K562 (cell line): ENCODE measurements at regions not wholly inside any gene's neighbourhood (a gene's known extent, or its start where the extent isn't known, plus 50 kb on each side); places are given as distances from the start of the nearest gene placed in this dataset.

Source experiments
- ATAC-seq: fragments of 200-7000 bp; cut with Tn5 transposase; 3 replicates; pipeline ENCODE4 v1.9.1; 2020; ENCODE audit warnings: moderate library complexity
- BruUV-seq: library from RNA; stranded (reverse); fragments of 400-500 nt; replicated peaks from 2 replicates; lab custom pipeline; 2021; lab: Mats Ljungman, UMichigan
- CTCF ChIA-PET: fragments of 300-600 bp; formaldehyde crosslinking; extraction: SDS; loops from one replicate; lab custom pipeline; 2021; ENCODE audit warnings: low intra/inter-chr PET ratio; lab: Yijun Ruan, JAX
- POLR2A ChIA-PET: fragments of 300-600, 350-650 bp; sonication (Branson Sonifier 250); formaldehyde crosslinking; extraction: SDS; loops from one replicate; lab custom pipeline; 2021; ENCODE audit warnings: antibody characterized with exemption, inconsistent platforms; lab: Yijun Ruan, JAX
- DNase-seq, 4 experiments: peaks; one replicate each; pipeline versions ENCODE4 v3.0.0 to v3.0.0-alpha.2; 2011 to 2018; ENCODE audit warnings: low spot score in 3 of 4, mixed read lengths in 3 of 4; ENCODE audit errors: extremely low read depth in 1 of 4
- FAIRE-seq: peaks from 2 replicates; lab custom pipeline; 2011; peaks lifted over from hg19 to GRCh38; lab: Jason Lieb, UNC
- H2AFZ ChIP-seq: 2 replicates; pipeline ENCODE4 v1.6.0; 2011; ENCODE audit warnings: low read depth, low read length, control low read depth, inconsistent platforms
- H3K27ac ChIP-seq: fragments of 200-600 bp; 3 replicates; pipeline ENCODE4 v1.8.0; 2011; ENCODE audit warnings: low read depth, mild to moderate bottlenecking, control low read depth, inconsistent platforms, low read length, moderate library complexity, mixed read lengths; ENCODE audit errors: extremely low read depth
- H3K27me3 ChIP-seq, 2 experiments: fragments of 300-600 bp in 1 of 2; 2 replicates in 1 of 2; 3 replicates in 1 of 2; pipeline versions ENCODE4 v1.6.0 to v1.8.0; 2011; ENCODE audit warnings: inconsistent platforms in 2 of 2, low read length in 2 of 2, mild to moderate bottlenecking in 1 of 2, mixed read lengths in 1 of 2, moderate library complexity in 1 of 2; ENCODE audit not compliant: control insufficient read depth in 2 of 2, insufficient read depth in 2 of 2
- H3K36me3 ChIP-seq: fragments of 300-600 bp; 3 replicates; pipeline ENCODE4 v1.8.0; 2011; ENCODE audit warnings: mild to moderate bottlenecking, low read length, inconsistent platforms; ENCODE audit not compliant: control insufficient read depth, insufficient read depth
- H3K4me1 ChIP-seq, 2 experiments: fragments of 200-600 bp in 1 of 2; replicated peaks in 1 of 2; 2 replicates in 1 of 2; 3 replicates in 1 of 2; pipeline versions ENCODE4 v1.5.1 to v1.8.0; 2011; ENCODE audit warnings: inconsistent platforms in 2 of 2, low read length in 2 of 2, mild to moderate bottlenecking in 1 of 2, mixed read lengths in 1 of 2, moderate library complexity in 1 of 2; ENCODE audit not compliant: control insufficient read depth in 2 of 2, insufficient read depth in 2 of 2
- H3K4me2 ChIP-seq: 2 replicates; pipeline ENCODE4 v1.6.1; 2011; ENCODE audit warnings: low read length, control low read depth, inconsistent platforms, mixed read lengths; ENCODE audit not compliant: insufficient read depth
- H3K4me3 ChIP-seq: fragments of 200-600 bp; sonication (generic), shearing (Covaris generic); 2 replicates; pipeline ENCODE4 v1.5.1; 2016; ENCODE audit warnings: control low read depth, inconsistent platforms
- H3K79me2 ChIP-seq: fragments of 200-600 bp; 3 replicates; pipeline ENCODE4 v1.8.0; 2011; ENCODE audit warnings: low read length, inconsistent platforms; ENCODE audit not compliant: control insufficient read depth, insufficient read depth
- H3K9ac ChIP-seq, 2 experiments: 2 replicates each; pipeline versions ENCODE4 v1.6.0 to v1.6.1; 2011; ENCODE audit warnings: low read depth in 2 of 2, low read length in 2 of 2, control low read depth in 1 of 2, inconsistent platforms in 1 of 2, mild to moderate bottlenecking in 1 of 2, mixed read lengths in 1 of 2; ENCODE audit not compliant: insufficient read depth in 1 of 2
- H3K9me1 ChIP-seq: one replicate; pipeline ENCODE4 v1.6.0; 2011; ENCODE audit warnings: inconsistent platforms, mild to moderate bottlenecking, low read length, moderate library complexity; ENCODE audit not compliant: control insufficient read depth, insufficient read depth
- H3K9me3 ChIP-seq: replicated peaks from 2 replicates; pipeline ENCODE4 v1.5.1; 2011; ENCODE audit warnings: low read depth, low read length, inconsistent platforms; ENCODE audit not compliant: control insufficient read depth, insufficient read depth
- H4K20me1 ChIP-seq: replicated peaks from 2 replicates; pipeline ENCODE4 v1.6.1; 2011; ENCODE audit warnings: low read length, inconsistent platforms, mixed read lengths; ENCODE audit not compliant: control insufficient read depth, insufficient read depth
- EGR1 ChIP-seq: fragments of 450-650 bp; conservative IDR thresholded peaks from 2 replicates; pipeline ENCODE4 v1.6.1; 2017; ENCODE audit warnings: mild to moderate bottlenecking
- HMBOX1 ChIP-seq: sonication (generic); IDR thresholded peaks from 2 replicates; pipeline ENCODE4 v1.6.1; 2016
- NFIC ChIP-seq: fragments of 450-650 bp; IDR thresholded peaks from 2 replicates; pipeline ENCODE4 v1.6.1; 2017; ENCODE audit warnings: mild to moderate bottlenecking, inconsistent platforms
- XRCC5 ChIP-seq: fragments of 200-400 bp; formaldehyde crosslinking; IDR thresholded peaks from 2 replicates; pipeline ENCODE4 v1.6.1; 2017; ENCODE audit warnings: low read depth, mild to moderate bottlenecking, low read length
- ZNF174 ChIP-seq: fragments of 250-450 bp; sonication (Bioruptor Pico); IDR thresholded peaks from 2 replicates; pipeline ENCODE4 v1.4.0; 2020; ENCODE audit warnings: mild to moderate bottlenecking
- WGBS: fragments of 100-300 bp; shearing (Covaris generic); methylation state at CpG from one replicate; pipeline ENCODE4 v1.1.6; 2016; ENCODE audit warnings: low coverage, mixed read lengths; ENCODE audit not compliant: insufficient coverage; ENCODE audit errors: missing lambda C conversion rate; 5-methylcytosine and 5-hydroxymethylcytosine counted together
- in situ Hi-C: fragments of 300-500 bp; cut with MboI; formaldehyde crosslinking; loops from 4 replicates; pipeline ENCODE4 v1.15.0; 2018; ENCODE audit warnings: inconsistent platforms, mixed read lengths
- intact Hi-C: fragments of 100-400 bp; cut with micrococcal nuclease; formaldehyde crosslinking; loops from 2 replicates; pipeline ENCODE4 v1.14.2; 2022

GRCh38 chr6:14059791-14060436 lies 57.7 kb upstream of the CD83 start:
- DNase-seq (no peak), FAIRE-seq (no peak), ATAC-seq (no peak)
- peak; percentile 16; the same call in 1 of the 2 replicates for TF ChIP-seq NFIC
- TF ChIP-seq ZNF174 (CRISPR knock-in tag), result no peak
- no peak for TF ChIP-seq EGR1
- Histone ChIP-seq H3K4me2 (no peak overlapping the region), H3K36me3 (no peaks in the 10 kb centered on the region), H3K4me3 (no peak overlapping the region), H3K9me3 (no peaks in the 10 kb centered on the region), H3K27me3 (no peaks in the 10 kb centered on the region; a peak in 1 of 5 replicates), H2AFZ (peak overlapping the region; percentile 29; the same call in 1 of the 2 replicates), H3K27ac (no peak overlapping the region), H3K4me1 (no peaks in the 10 kb centered on the region; a peak in 1 of 5 replicates), H4K20me1 (no peaks in the 10 kb centered on the region), H3K9ac (no peak overlapping the region; a peak in 1 of 4 replicates), H3K79me2 (no peaks in the 10 kb centered on the region), H3K9me1 (no peaks in the 10 kb centered on the region)
- intact Hi-C loops (no loop called here), in situ Hi-C loops (loop anchor here (5.0 kb wide), 1 partner anchor 148 kb away; no protein-coding TSS in a partner anchor)
- 29% methylated on average over 10 of the region's 10 CpGs for WGBS
- ChIA-PET CTCF (no interaction called here), POLR2A (no interaction called here)
- BruUV-seq, result no TSS peak

- intact Hi-C loops, result no loop called here
- CTCF ChIA-PET, result interaction anchor here (0.7 kb wide), 1 partner anchor 831 kb away, joined by 3 read pairs; no protein-coding TSS in a partner anchor
- no peaks in the 10 kb centered on the region for H3K79me2 ChIP-seq
- H2AFZ ChIP-seq, result no peak overlapping the region
- H3K27me3 ChIP-seq, result no peaks in the 10 kb centered on the region; a peak in 1 of 5 replicates
- ATAC-seq, result no peak
- H3K36me3 ChIP-seq, result no peaks in the 10 kb centered on the region
- WGBS, result 26% methylated on average over 1 of the region's 1 CpG
- no peak for DNase-seq
- H3K9ac ChIP-seq, result no peak overlapping the region
- no peaks in the 10 kb centered on the region; a peak in 1 of 5 replicates for H3K4me1 ChIP-seq
- H3K27ac ChIP-seq, result no peak overlapping the region
- no peaks in the 10 kb centered on the region for H4K20me1 ChIP-seq
- TF ChIP-seq XRCC5 (no peak), HMBOX1 (peak; percentile 49)
- TF ChIP-seq, all 486 proteins: peak for 1
- POLR2A ChIA-PET, result no interaction called here
- in situ Hi-C loops, result loop anchor here (5.0 kb wide), 1 partner anchor 149 kb away; no protein-coding TSS in a partner anchor
- no peak for FAIRE-seq
- Histone ChIP-seq H3K9me1 (no peaks in the 10 kb centered on the region), H3K9me3 (no peaks in the 10 kb centered on the region), H3K4me2 (no peak overlapping the region), H3K4me3 (no peak overlapping the region)
- BruUV-seq, result no TSS peak
Measured at GRCh38 chr6:14060971-14061370, 56.6 kb upstream of the CD83 start.
